Adrenal gland (tissue), 9 donors: ENCODE measurements at regions not wholly inside any gene's neighbourhood (a gene's known extent, or its start where the extent isn't known, plus 50 kb on each side); places are given as distances from the start of the nearest gene placed in this dataset.

Experiments used
- DNase-seq, 7 donors: peaks; one replicate each; pipeline ENCODE4 v3.0.0-alpha.2; 2019 to 2020
- H3K27ac ChIP-seq, 5 donors: fragments of 200-600 bp; sonication (generic) in 4 of 5; 1 replicate in 3 of 5; 2 replicates in 2 of 5; pipeline versions ENCODE4 v1.5.1 to v1.8.0; 2016 to 2020; ENCODE audit warnings: mild to moderate bottlenecking in 1 of 5
- H3K27me3 ChIP-seq: fragments of 200-600 bp; 2 replicates; pipeline ENCODE4 v1.8.0; 2021
- H3K36me3 ChIP-seq, 2 donors: fragments of 200-600 bp; replicated peaks in 1 of 2; 1 replicate in 1 of 2; 2 replicates in 1 of 2; pipeline versions ENCODE4 v1.5.1 to v1.8.0; 2018 to 2022
- H3K4me1 ChIP-seq, 2 donors: fragments of 200-600 bp; replicated peaks in 1 of 2; 1 replicate in 1 of 2; 2 replicates in 1 of 2; pipeline versions ENCODE4 v1.5.1 to v1.8.0; 2018 to 2021
- H3K4me3 ChIP-seq, 4 donors: fragments of 200-600 bp; sonication (generic) in 3 of 4; one replicate each; pipeline ENCODE4 v1.5.1; 2016 to 2018
- H3K9me3 ChIP-seq, 3 donors: fragments of 200-600 bp; sonication (generic) in 1 of 3; replicated peaks in 1 of 3; 1 replicate in 2 of 3; 2 replicates in 1 of 3; pipeline versions ENCODE4 v1.5.1 to v1.8.0; 2016 to 2021
- POLR2A ChIP-seq, 2 donors: fragments of 450-650 bp; IDR thresholded peaks; one replicate each; pipeline ENCODE4 v1.6.1; 2017; ENCODE audit warnings: antibody characterized with exemption in 2 of 2, mild to moderate bottlenecking in 2 of 2, moderate library complexity in 1 of 2
- WGBS, 4 donors: extraction: QIAGEN DNeasy Blood & Tissue Kit in 2 of 4; methylation state at CpG; one replicate each; pipeline versions ENCODE4 v1.1.5 to v1.1.7; 2013 to 2017; 5-methylcytosine and 5-hydroxymethylcytosine counted together
- intact Hi-C, 2 donors: fragments of 100-400 bp; cut with DNase I; formaldehyde crosslinking; loops; one replicate each; pipeline versions ENCODE4 v1.14.1 to v1.15.0; 2022 to 2023
- TF ChIP-seq, protein P1 (sequence below), 6 experiments: fragments of 450-650 bp in 4 of 6; fragments of 200-600 bp in 2 of 6; sonication (generic) in 1 of 6; IDR thresholded peaks; 1 replicate in 5 of 6; 2 replicates in 1 of 6; pipeline versions ENCODE4 v1.5.1 to v1.8.0; 2016 to 2021; ENCODE audit warnings: antibody characterized with exemption in 6 of 6, mild to moderate bottlenecking in 2 of 6, moderate library complexity in 1 of 6
- donor health status: healthy with polysubstance abuse.
- donor health status: Bipolar disorder and iron deficiency.
- donor health status: DM: yes; HTN: yes; CAD: no.
- donor health status: DM: no; HTN: no; CAD: no.
- donor health status: DM: no; HTN: no; CAD: no.

DNA sequence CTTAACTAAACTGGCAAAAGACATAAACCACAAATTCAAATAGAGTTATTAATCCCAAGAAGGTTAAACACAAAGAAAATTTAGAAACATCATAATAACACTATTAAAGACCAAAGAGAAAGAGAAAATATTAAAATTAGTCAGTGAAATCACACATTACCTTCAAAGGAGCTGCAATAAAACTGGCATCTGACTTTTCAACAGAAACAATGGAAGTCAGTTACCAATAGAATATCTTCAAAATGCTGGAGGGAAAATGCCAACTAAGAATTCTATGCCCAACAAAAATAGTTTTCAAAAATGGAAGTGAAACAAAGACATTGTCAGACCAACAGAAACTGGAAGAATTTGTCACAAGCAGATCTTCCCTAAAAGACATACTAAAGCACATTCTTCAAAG, 68.7 kb upstream of the RNF7 start:
- no peak for DNase-seq
- TF ChIP-seq, protein P1, sequence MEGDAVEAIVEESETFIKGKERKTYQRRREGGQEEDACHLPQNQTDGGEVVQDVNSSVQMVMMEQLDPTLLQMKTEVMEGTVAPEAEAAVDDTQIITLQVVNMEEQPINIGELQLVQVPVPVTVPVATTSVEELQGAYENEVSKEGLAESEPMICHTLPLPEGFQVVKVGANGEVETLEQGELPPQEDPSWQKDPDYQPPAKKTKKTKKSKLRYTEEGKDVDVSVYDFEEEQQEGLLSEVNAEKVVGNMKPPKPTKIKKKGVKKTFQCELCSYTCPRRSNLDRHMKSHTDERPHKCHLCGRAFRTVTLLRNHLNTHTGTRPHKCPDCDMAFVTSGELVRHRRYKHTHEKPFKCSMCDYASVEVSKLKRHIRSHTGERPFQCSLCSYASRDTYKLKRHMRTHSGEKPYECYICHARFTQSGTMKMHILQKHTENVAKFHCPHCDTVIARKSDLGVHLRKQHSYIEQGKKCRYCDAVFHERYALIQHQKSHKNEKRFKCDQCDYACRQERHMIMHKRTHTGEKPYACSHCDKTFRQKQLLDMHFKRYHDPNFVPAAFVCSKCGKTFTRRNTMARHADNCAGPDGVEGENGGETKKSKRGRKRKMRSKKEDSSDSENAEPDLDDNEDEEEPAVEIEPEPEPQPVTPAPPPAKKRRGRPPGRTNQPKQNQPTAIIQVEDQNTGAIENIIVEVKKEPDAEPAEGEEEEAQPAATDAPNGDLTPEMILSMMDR (IDR thresholded peaks at IDR 0.05): no peak
- no peak for TF ChIP-seq POLR2A (IDR thresholded peaks at IDR 0.05)
- intact Hi-C loops: no loop called here
- Histone ChIP-seq H3K4me3 (no peak overlapping the region), H3K9me3 (peaks cover 0 to 5% (median 0%) of the 10 kb centered on the region in 3 donors), H3K27me3 (no peaks in the 10 kb centered on the region), H3K27ac (no peak overlapping the region), H3K4me1 (peaks cover 0 to 3% of the 10 kb centered on the region in 2 donors), H3K36me3 (no peaks in the 10 kb centered on the region)

GRCh38 chr3:141677701-141678100, 60.4 kb upstream of the RNF7 start:
- no peak for TF ChIP-seq POLR2A (IDR thresholded peaks at IDR 0.05)
- TF ChIP-seq, protein P1 (IDR thresholded peaks at IDR 0.05): no peak
- H3K27me3 ChIP-seq: no peaks in the 10 kb centered on the region
- no peak for DNase-seq
- H3K27ac ChIP-seq: no peak overlapping the region
- no peak overlapping the region for H3K4me3 ChIP-seq
- no peaks in the 10 kb centered on the region for H3K36me3 ChIP-seq
- intact Hi-C loops: no loop called here
- H3K9me3 ChIP-seq: no peaks in the 10 kb centered on the region
- peaks cover 0 to 11% of the 10 kb centered on the region in 2 donors for H3K4me1 ChIP-seq

DNA sequence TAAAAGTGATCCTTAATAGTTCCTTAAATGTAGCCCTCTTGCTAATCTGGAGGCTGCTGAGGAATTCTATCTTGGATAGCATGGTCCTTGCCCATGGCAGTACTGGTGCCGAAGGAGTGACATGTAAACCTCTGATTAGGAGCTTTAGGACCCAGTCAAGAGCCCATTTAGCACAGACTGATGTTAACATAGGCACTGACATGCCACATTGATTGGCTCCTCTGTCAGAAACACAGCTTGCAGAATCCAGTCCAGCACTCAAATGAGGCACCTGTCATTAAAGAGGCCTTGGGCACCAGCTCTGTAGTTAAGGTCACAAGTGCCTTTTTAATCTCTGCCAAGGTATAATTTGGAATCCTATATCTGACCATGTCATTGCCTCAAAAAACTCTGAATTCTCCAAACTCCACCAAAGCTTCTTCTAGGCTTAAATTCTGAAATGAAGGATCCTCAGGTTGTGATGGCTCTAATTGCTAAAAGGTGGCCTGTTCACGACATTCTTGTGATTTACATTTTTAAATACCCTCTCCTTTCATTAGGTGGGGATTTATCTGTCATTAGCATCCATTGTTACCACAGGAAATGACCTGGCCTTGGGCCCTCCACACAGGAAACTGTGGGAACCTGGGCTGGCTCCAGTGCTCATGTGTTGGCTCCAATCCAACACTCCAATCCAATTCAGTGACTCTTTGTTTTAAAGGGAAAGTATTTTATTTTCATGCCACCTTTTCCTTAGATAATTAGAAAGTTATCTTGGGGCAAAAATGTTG, 57.3 kb upstream of the RNF7 start:
- TF ChIP-seq, protein P1 (IDR thresholded peaks at IDR 0.05): no peak
- TF ChIP-seq POLR2A (IDR thresholded peaks at IDR 0.05): no peak
- Histone ChIP-seq H3K9me3 (no peaks in the 10 kb centered on the region), H3K27me3 (no peaks in the 10 kb centered on the region), H3K4me1 (peaks cover 0 to 13% of the 10 kb centered on the region in 2 donors), H3K4me3 (no peak overlapping the region), H3K27ac (no peak overlapping the region), H3K36me3 (no peaks in the 10 kb centered on the region)
- peak in 5 of 7 donors; percentile 40 to 74 (median 52) for DNase-seq
- intact Hi-C loops: no loop called here
- WGBS, 4 donors: 38 to 61% (median 51%) methylated on average over 2 of the region's 2 CpGs

- Histone ChIP-seq H3K4me3 (no peak overlapping the region), H3K27ac (no peak overlapping the region), H3K4me1 (peaks cover 4 to 18% of the 10 kb centered on the region in 2 donors), H3K27me3 (no peaks in the 10 kb centered on the region), H3K36me3 (no peaks in the 10 kb centered on the region), H3K9me3 (no peaks in the 10 kb centered on the region)
- intact Hi-C loops: no loop called here
- no peak for TF ChIP-seq POLR2A (IDR thresholded peaks at IDR 0.05)
- TF ChIP-seq, protein P1 (IDR thresholded peaks at IDR 0.05): no peak
- WGBS, 4 donors: 19 to 67% (median 46%) methylated on average over 4 of the region's 4 CpGs
- no peak for DNase-seq
Observed at GRCh38 chr3:141681390-141681780, 56.7 kb upstream of the RNF7 start.
